CD4-positive, alpha-beta T cell treated with Interferon gamma for 1 hour (primary cell): ENCODE measurements at regions not wholly inside any gene's neighbourhood (a gene's known extent, or its start where the extent isn't known, plus 50 kb on each side); places are given as distances from the start of the nearest gene placed in this dataset.

Source experiments
- DNase-seq: peaks from one replicate; pipeline ENCODE4 v3.0.0-alpha.2; 2020

- no peak for DNase-seq
These were observed 942.6 kb downstream of the KCNJ2 start for GRCh38 chr17:71111934-71112333.

GRCh38 chr17:71113347-71113746 lies 944.0 kb downstream of the KCNJ2 start:
- DNase-seq = no peak

DNA sequence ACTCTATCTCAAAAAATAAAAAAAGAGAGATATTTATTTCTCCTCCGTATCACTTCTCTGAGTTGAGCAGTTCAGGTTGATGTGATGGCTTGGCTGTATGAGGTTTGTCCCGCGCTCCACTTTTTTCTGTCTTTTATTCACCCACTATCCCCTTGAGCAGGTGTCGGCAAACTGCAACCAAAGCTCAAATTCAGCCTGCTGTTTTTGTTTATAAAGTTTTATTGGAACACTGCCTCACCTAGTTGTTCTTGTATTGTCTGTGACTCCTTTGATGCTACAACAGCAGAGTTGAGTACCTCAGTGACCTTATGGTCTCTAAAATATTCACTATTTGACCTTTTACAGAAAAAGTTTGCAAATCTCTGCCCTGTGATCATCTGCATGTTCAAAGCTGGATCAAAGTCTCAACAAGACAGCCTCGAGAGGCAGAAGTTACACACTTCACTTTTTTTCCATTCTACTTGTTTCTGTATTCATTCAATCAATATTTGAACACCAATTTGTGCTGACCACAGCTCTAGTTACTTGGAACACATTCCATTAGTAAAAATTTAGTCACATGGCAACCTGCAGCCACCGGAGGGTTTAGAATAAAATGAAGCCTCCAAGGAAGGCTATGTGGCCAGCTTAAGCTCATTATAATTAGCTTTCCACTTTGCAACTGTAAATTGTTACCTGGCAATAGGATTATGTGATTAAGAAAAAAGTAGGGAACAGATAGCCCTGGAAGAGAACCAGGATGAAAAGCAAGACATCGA lies 945.8 kb downstream of the KCNJ2 start:
- DNase-seq = no peak

- no peak for DNase-seq
These were observed 946.3 kb downstream of the KCNJ2 start for GRCh38 chr17:71115669-71115972.

GRCh38 chr17:71117466-71117865 lies 948.1 kb downstream of the KCNJ2 start:
- DNase-seq = no peak

DNA sequence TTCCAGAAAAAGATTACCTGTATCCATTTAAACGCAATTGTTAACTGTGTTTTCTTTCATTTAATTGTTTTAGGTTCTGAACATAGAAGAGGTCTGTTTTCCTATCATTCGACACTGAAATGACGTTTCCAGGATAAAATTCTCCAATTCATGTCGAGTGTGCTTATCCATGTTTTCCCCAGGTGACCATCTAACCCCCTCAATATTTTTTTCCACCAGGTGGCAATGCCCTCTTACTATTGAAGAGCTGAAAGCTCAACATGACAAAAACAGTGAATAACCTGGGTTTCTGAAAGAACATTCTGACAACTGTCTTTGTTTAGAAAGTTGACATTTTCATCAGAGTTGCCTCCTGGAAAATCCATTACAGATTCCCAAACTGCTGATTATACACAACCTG lies 948.7 kb downstream of the KCNJ2 start:
- DNase-seq = no peak

DNA sequence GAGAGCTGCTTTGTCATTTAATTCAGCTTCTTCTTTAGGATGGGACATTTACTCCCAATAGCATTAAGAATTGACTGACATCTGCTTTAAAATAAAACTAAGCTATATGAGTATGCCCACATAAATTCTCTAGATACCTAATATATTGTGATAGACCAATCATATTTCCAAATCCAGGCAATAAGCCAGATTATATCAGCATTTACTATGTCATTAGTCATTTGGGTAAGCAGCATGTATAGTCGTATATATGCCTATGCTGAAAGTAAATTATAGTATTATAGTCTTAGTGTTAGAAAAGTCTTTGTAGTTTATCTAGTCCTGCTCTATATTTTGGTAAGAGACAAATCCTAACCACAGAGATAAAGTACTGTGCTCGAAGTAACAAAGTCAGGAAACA lies 958.1 kb downstream of the KCNJ2 start:
- no peak for DNase-seq

GRCh38 chr17:71142333-71142732 lies 973.0 kb downstream of the KCNJ2 start:
- no peak for DNase-seq

GRCh38 chr17:71145486-71145885 lies 975.3 kb upstream of the SOX9 start:
- DNase-seq = no peak

GRCh38 chr17:71147906-71148305 lies 972.9 kb upstream of the SOX9 start:
- no peak for DNase-seq

- no peak for DNase-seq
These were observed 971.2 kb upstream of the SOX9 start for GRCh38 chr17:71149607-71150006.

DNA sequence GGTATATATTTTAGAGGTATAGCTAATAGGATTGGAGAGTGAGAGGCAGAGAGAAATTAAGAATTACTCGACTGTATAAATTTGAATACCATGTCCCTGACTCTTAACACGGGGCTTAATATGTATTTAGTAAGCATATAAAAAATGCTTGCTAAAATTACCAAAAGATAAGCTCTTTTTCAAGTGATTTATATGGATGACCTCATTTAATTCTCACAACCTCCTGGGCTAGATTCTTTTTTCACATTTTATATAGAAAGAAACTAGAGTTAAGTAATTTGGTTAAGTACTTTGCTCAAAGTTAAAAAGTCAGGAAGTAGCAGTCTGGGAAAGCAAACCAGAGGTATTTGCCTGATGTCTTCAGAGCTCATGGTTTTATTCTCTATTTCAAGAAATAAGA lies 963.5 kb upstream of the SOX9 start:
- no peak for DNase-seq

DNA sequence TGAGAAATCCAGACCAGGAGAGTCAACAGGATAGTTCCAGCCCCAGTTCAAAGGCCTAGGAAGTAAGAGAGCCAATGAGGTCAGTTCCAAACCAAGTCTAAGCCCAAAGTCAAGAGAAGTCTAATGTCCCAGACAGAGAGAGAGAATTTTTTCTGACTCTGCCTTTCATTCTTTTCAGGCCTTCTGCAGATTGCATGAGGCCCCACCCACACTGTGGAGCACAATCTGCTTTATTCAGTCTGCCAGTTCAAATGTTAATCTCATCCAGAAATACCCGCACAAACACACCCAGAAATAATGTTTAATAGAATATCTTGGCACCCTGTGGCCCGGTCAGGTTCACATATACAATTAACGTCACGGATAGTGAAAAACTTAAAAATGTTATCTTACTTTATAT lies 962.4 kb upstream of the SOX9 start:
- no peak for DNase-seq

GRCh38 chr17:71163121-71163812 lies 957.6 kb upstream of the SOX9 start:
- no peak for DNase-seq

DNA sequence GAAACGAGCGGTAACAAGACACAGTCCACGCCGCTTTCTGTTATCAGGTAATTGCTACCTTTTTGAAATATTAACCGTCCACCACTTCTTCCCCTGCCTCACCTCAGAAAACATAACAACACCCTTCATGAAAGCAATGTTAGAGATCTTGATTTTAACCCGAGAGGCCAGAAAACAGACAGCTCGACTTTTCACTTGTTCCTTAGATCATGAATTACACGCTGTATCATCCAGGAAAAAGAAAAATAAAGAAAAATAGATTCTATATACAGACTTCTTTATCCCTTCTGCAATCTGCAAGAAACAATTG lies 957.1 kb upstream of the SOX9 start:
- no peak for DNase-seq

DNA sequence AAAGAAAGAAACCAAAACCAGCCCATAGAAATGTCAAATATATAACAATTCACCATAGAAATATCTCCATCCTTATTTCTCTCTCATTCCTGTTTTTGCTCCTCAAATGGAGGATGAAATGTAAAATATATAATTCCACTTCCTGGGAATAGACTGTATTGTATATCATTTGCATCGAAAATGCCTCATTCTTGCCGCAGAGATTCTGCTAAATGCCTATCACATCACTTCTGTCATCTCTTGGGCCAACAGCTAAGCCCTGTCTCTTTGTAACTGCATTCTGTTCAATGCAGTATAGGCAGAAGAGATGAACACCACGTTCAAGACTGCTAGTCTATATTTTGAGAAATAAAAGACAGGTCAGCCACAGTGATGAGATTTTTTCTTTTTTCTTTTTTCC lies 956.3 kb upstream of the SOX9 start:
- no peak for DNase-seq

GRCh38 chr17:71166311-71166710 lies 954.5 kb upstream of the SOX9 start:
- no peak for DNase-seq

GRCh38 chr17:71168053-71168741 lies 952.6 kb upstream of the SOX9 start:
- DNase-seq = no peak

GRCh38 chr17:71170070-71170469 lies 950.8 kb upstream of the SOX9 start:
- no peak for DNase-seq

DNA sequence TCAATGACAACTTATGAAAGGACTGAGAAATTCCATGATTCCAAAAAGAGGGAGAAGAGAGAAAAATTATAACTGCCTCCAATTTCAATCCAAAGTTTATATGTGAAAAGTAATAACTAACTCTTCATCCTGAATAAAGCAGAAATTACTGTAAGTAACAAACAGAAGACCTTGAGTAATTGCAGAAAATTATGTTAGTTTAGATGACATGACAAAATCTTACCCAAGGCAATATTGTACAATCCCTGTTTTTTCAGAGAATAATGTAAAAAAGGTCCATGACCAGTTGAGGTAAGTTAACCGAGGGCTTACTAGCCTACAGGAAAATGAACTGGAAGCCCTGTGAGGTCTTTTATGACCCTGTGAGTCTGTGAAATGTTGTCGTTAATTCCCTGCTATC lies 949.5 kb upstream of the SOX9 start:
- DNase-seq = no peak

GRCh38 chr17:71173991-71174390 lies 946.8 kb upstream of the SOX9 start:
- no peak for DNase-seq

GRCh38 chr17:71176331-71176730 lies 944.5 kb upstream of the SOX9 start:
- DNase-seq = no peak

- DNase-seq = no peak
These were observed 943.8 kb upstream of the SOX9 start for GRCh38 chr17:71176928-71177443.

GRCh38 chr17:71180801-71181385 lies 939.9 kb upstream of the SOX9 start:
- no peak for DNase-seq
